GM19372 (cell line): ENCODE measurements at regions not wholly inside any gene's neighbourhood (a gene's known extent, or its start where the extent isn't known, plus 50 kb on each side); places are given as distances from the start of the nearest gene placed in this dataset.

Experiments
- ATAC-seq: cut with Tn5 transposase; IDR thresholded peaks from one replicate; pipeline ENCODE4 v1.9.1; 2021; ENCODE audit warnings: mild to moderate bottlenecking, low read depth, moderate library complexity; ENCODE audit not compliant: unreplicated experiment

GRCh38 chr1:209326076-209326475, 257.4 kb upstream of the CAMK1G start:
- ATAC-seq: no peak

- ATAC-seq: no peak
These were observed 256.7 kb upstream of the CAMK1G start for GRCh38 chr1:209326831-209327230.

- no peak for ATAC-seq
These were observed 255.3 kb upstream of the CAMK1G start for GRCh38 chr1:209328196-209328595.

- ATAC-seq: peak; percentile 94
These were observed 248.3 kb upstream of the CAMK1G start for GRCh38 chr1:209335178-209335577.

- ATAC-seq: no peak
These were observed 242.4 kb upstream of the CAMK1G start for GRCh38 chr1:209341146-209341545.

GRCh38 chr1:209341673-209342420, 241.7 kb upstream of the CAMK1G start:
- ATAC-seq: no peak

GRCh38 chr1:209342441-209343175, 240.9 kb upstream of the CAMK1G start:
- ATAC-seq: no peak

- no peak for ATAC-seq
These were observed 240.0 kb upstream of the CAMK1G start for GRCh38 chr1:209343511-209343910.

- ATAC-seq: no peak
These were observed 239.4 kb upstream of the CAMK1G start for GRCh38 chr1:209344156-209344555.

- ATAC-seq: no peak
These were observed 233.9 kb upstream of the CAMK1G start for GRCh38 chr1:209349363-209350308.

- no peak for ATAC-seq
These were observed 230.5 kb upstream of the CAMK1G start for GRCh38 chr1:209353053-209353452.

- peak; percentile 77 for ATAC-seq
These were observed 229.2 kb upstream of the CAMK1G start for GRCh38 chr1:209354111-209354839.

GRCh38 chr1:209354840-209355165, 228.7 kb upstream of the CAMK1G start:
- no peak for ATAC-seq

GRCh38 chr1:209355415-209355814, 228.1 kb upstream of the CAMK1G start:
- no peak for ATAC-seq

- no peak for ATAC-seq
These were observed 226.5 kb upstream of the CAMK1G start for GRCh38 chr1:209356976-209357377.

- no peak for ATAC-seq
These were observed 220.4 kb upstream of the CAMK1G start for GRCh38 chr1:209363112-209363511.

GRCh38 chr1:209364716-209365115, 218.8 kb upstream of the CAMK1G start:
- no peak for ATAC-seq

- ATAC-seq: no peak
These were observed 216.3 kb upstream of the CAMK1G start for GRCh38 chr1:209367061-209367772.

- ATAC-seq: no peak
These were observed 214.5 kb upstream of the CAMK1G start for GRCh38 chr1:209368864-209369598.
